SJCRH30 (cell line): ENCODE measurements at regions not wholly inside any gene's neighbourhood (a gene's known extent, or its start where the extent isn't known, plus 50 kb on each side); places are given as distances from the start of the nearest gene placed in this dataset.
"Not testable (repeated sequence)": the region's sequence is repeated elsewhere in the genome, so short reads cannot be mapped to it uniquely, and the experiment has no call there.

Source experiments
- DNase-seq, 2 experiments: peaks; one replicate each; pipeline ENCODE4 v3.0.0-alpha.2; 2015 to 2020
- H3K27ac ChIP-seq: fragments of 250-450 bp; sonication (Bioruptor Pico); 2 replicates; pipeline ENCODE4 v1.5.1; 2020; ENCODE audit warnings: mild to moderate bottlenecking, moderate library complexity
- H3K27me3 ChIP-seq: fragments of 250-450 bp; sonication (Bioruptor Pico); 2 replicates; pipeline ENCODE4 v1.5.1; 2020; ENCODE audit warnings: mild to moderate bottlenecking, moderate library complexity
- H3K36me3 ChIP-seq: fragments of 250-450 bp; sonication (Bioruptor Pico); 2 replicates; pipeline ENCODE4 v1.5.1; 2020; ENCODE audit warnings: mild to moderate bottlenecking, moderate library complexity
- H3K4me1 ChIP-seq: fragments of 250-450 bp; sonication (Bioruptor Pico); 2 replicates; pipeline ENCODE4 v1.5.1; 2020; ENCODE audit warnings: mild to moderate bottlenecking, moderate library complexity
- H3K4me3 ChIP-seq: fragments of 250-450 bp; sonication (Bioruptor Pico); 2 replicates; pipeline ENCODE4 v1.5.1; 2020; ENCODE audit warnings: mild to moderate bottlenecking, moderate library complexity
- H3K9me3 ChIP-seq: fragments of 250-450 bp; sonication (Bioruptor Pico); replicated peaks from 2 replicates; pipeline ENCODE4 v1.5.1; 2020; ENCODE audit warnings: mild to moderate bottlenecking, moderate library complexity

DNA sequence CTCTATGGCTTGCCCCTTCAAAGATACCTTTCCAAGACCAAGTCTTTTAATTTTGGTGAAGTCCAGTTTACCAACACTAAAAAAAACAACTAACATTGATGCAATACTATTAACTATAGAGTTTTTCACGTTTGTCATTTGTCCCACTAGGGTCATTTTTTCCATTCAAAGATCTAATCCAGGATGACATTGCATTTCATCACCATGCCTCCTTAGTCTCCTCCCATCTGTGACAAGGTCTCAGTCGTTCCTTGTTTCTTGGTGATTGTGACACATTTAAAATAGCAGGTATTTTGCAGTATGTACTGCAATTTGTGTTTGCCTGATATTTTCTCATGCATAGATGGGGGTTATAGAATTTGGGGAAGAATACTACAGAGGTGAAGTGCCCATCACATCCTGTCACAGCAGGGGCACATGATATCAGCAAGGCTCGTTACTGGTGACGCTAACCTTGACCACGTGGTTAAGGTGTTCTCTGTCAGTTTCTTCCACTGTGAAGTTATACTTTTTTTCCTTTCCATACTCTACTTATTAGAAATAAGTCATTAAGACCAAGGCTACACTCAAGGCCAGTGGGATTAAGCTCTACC, 799.2 kb upstream of the RAB6C start:
- no peaks in the 10 kb centered on the region for H3K27me3 ChIP-seq
- H3K4me3 ChIP-seq = no peak overlapping the region
- no peak overlapping the region for H3K27ac ChIP-seq
- no peaks in the 10 kb centered on the region for H3K4me1 ChIP-seq
- H3K36me3 ChIP-seq = no peaks in the 10 kb centered on the region
- no peaks in the 10 kb centered on the region for H3K9me3 ChIP-seq
- DNase-seq = no peak

DNA sequence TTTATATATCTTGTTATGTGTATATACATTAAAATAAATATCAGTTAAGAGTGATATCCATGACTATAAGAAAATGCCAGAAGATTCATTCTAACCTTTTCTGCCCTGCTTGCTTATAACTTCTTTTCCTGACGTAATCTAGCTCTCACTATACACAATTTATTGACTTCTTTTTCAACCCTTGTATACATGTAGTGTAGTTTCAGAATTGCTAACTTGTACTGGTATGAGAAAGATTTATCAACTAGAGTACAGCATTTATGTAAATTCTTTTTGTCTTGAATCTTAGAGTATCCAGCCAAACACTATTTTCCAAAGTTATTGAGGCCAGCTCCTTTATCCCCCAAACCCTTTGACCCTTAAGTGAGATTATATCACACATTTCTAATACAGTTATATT, 798.0 kb upstream of the RAB6C start:
- no peaks in the 10 kb centered on the region for H3K4me1 ChIP-seq
- H3K4me3 ChIP-seq = no peak overlapping the region
- H3K36me3 ChIP-seq = no peaks in the 10 kb centered on the region
- no peak overlapping the region for H3K27ac ChIP-seq
- no peaks in the 10 kb centered on the region for H3K27me3 ChIP-seq
- no peaks in the 10 kb centered on the region for H3K9me3 ChIP-seq
- DNase-seq = no peak

GRCh38 chr2:129181963-129182362, 797.5 kb upstream of the RAB6C start:
- H3K27me3 ChIP-seq = no peaks in the 10 kb centered on the region
- no peak for DNase-seq

DNA sequence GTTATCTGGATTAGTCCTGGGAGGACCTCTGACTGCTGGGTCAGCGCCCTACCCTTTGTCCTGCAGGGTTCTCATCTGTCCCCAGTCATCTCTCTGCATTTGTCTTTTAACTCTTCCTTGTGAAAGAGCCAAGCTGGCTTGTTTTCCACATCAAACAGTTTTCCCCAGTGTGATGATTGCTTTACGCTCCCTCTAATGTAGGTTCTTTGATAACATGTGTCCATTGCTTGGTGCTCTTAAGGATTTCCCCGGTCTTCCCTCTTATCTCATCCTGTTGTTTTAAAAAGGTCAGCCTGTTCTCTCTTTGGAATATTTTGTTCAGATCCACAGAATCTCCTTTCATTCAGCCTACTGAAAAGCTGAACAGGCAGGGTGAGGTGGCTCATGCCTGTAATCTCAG, 792.1 kb upstream of the RAB6C start:
- H3K27me3 ChIP-seq = 0 out of 2 replicates have a peak, but pooled peaks cover 4% of the 10 kb centered on the region
- H3K27ac ChIP-seq = no peak overlapping the region
- no peak for DNase-seq
- no peaks in the 10 kb centered on the region for H3K36me3 ChIP-seq
- no peak overlapping the region for H3K4me3 ChIP-seq
- no peaks in the 10 kb centered on the region for H3K4me1 ChIP-seq
- no peaks in the 10 kb centered on the region for H3K9me3 ChIP-seq

More at GRCh38 chr2:129181963-129182362, 797.5 kb upstream of the RAB6C start:
- Histone ChIP-seq H3K36me3 (no peaks in the 10 kb centered on the region), H3K9me3 (no peaks in the 10 kb centered on the region), H3K4me1 (no peaks in the 10 kb centered on the region), H3K27ac (no peak overlapping the region), H3K4me3 (no peak overlapping the region)

DNA sequence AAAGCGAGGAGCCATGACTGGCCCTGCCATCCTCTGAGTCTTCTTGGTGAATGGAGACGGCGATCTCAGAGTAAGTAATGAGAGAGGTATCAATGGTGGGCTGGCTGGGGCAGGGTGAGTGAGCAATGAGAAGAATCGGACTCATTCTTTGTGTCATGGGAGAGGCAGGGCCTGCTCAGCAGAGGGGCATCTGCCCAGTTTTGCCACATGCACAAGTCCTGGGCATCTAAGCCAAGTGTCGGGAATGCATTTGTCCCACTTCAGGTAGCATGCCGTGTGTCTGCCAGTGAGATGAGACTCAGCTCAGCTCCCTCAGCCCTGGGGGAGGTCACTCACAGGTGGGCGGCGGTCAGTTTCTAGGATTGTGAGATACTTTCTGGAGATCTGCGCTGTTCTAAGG, 791.0 kb upstream of the RAB6C start:
- Histone ChIP-seq H3K4me1 (no peaks in the 10 kb centered on the region), H3K27ac (no peak overlapping the region), H3K4me3 (no peak overlapping the region), H3K9me3 (no peaks in the 10 kb centered on the region), H3K36me3 (no peaks in the 10 kb centered on the region), H3K27me3 (0 out of 2 replicates have a peak, but pooled peaks cover 4% of the 10 kb centered on the region)
- no peak for DNase-seq

DNA sequence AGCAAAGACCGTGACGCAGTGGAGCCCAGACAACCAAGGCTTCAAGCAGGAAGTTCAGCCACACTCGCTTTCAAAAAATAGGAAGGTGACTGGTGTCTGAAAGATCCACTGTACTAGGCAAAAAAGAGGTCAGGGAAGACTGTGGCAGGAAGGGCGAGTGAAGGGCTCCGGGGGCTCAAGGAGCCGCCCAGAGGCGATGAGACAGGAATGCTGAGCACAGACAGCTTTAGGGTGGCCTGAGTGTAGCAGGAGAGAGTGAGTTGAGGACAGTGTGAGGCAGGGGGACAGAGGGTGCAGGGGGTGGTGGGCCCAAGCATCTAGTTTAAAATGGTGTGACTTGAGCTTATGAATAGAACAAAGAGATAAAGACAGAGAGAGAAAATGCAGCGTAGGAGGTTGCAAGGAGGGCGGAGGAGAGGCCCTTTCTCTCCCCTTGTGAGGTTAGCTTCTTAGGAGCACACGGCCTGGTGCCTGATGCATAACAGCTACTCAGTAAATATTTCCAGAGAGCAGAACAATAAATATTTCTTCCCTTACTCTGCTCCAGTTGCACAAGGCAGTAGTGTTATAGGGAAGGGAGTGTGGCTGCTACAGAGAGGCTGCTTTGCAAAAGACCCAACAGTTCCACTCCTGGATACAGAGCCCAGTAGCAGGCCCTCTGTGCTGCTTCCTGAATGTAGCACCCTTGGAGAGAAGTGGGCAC, 789.7 kb upstream of the RAB6C start:
- DNase-seq = no peak
- no peak overlapping the region for H3K27ac ChIP-seq
- H3K36me3 ChIP-seq = no peaks in the 10 kb centered on the region
- H3K27me3 ChIP-seq = 0 out of 2 replicates have a peak, but pooled peaks cover 4% of the 10 kb centered on the region
- H3K9me3 ChIP-seq = no peaks in the 10 kb centered on the region
- no peaks in the 10 kb centered on the region for H3K4me1 ChIP-seq
- no peak overlapping the region for H3K4me3 ChIP-seq

GRCh38 chr2:129190494-129190893, 789.0 kb upstream of the RAB6C start:
- no peaks in the 10 kb centered on the region for H3K9me3 ChIP-seq

GRCh38 chr2:129191530-129191929, 787.9 kb upstream of the RAB6C start:
- H3K4me3 ChIP-seq = no peak overlapping the region
- no peak for DNase-seq
- H3K36me3 ChIP-seq = no peaks in the 10 kb centered on the region
- no peak overlapping the region for H3K27ac ChIP-seq
- no peaks in the 10 kb centered on the region for H3K4me1 ChIP-seq
- H3K27me3 ChIP-seq = 0 out of 2 replicates have a peak, but pooled peaks cover 4% of the 10 kb centered on the region
- no peaks in the 10 kb centered on the region for H3K9me3 ChIP-seq

More at GRCh38 chr2:129190494-129190893, 789.0 kb upstream of the RAB6C start:
- H3K4me3 ChIP-seq = no peak overlapping the region
- no peak for DNase-seq
- H3K27me3 ChIP-seq = 0 out of 2 replicates have a peak, but pooled peaks cover 4% of the 10 kb centered on the region
- no peaks in the 10 kb centered on the region for H3K4me1 ChIP-seq
- no peaks in the 10 kb centered on the region for H3K36me3 ChIP-seq
- no peak overlapping the region for H3K27ac ChIP-seq

- no peaks in the 10 kb centered on the region for H3K36me3 ChIP-seq
- H3K27ac ChIP-seq = no peak overlapping the region
- no peaks in the 10 kb centered on the region for H3K4me1 ChIP-seq
- 0 out of 2 replicates have a peak, but pooled peaks cover 4% of the 10 kb centered on the region for H3K27me3 ChIP-seq
- no peaks in the 10 kb centered on the region for H3K9me3 ChIP-seq
- DNase-seq = peak in 1 of 2 experiments; percentile 5
- H3K4me3 ChIP-seq = no peak overlapping the region
These were observed 787.3 kb upstream of the RAB6C start for GRCh38 chr2:129192117-129192516.

GRCh38 chr2:129192841-129193253, 786.6 kb upstream of the RAB6C start:
- Histone ChIP-seq H3K4me3 (no peak overlapping the region), H3K27ac (no peak overlapping the region), H3K36me3 (no peaks in the 10 kb centered on the region), H3K4me1 (no peaks in the 10 kb centered on the region), H3K9me3 (no peaks in the 10 kb centered on the region), H3K27me3 (no peaks in the 10 kb centered on the region)
- no peak for DNase-seq

- H3K36me3 ChIP-seq = no peaks in the 10 kb centered on the region
- no peak overlapping the region for H3K27ac ChIP-seq
- no peaks in the 10 kb centered on the region for H3K4me1 ChIP-seq
- H3K27me3 ChIP-seq = no peaks in the 10 kb centered on the region
- DNase-seq = no peak
- no peak overlapping the region for H3K4me3 ChIP-seq
- H3K9me3 ChIP-seq = no peaks in the 10 kb centered on the region
These were observed 785.5 kb upstream of the RAB6C start for GRCh38 chr2:129193961-129194360.

GRCh38 chr2:129199501-129199900, 780.0 kb upstream of the RAB6C start:
- Histone ChIP-seq H3K4me1 (no peaks in the 10 kb centered on the region), H3K9me3 (no peaks in the 10 kb centered on the region), H3K27me3 (no peaks in the 10 kb centered on the region), H3K27ac (no peak overlapping the region), H3K36me3 (no peaks in the 10 kb centered on the region), H3K4me3 (no peak overlapping the region)
- DNase-seq = no peak

DNA sequence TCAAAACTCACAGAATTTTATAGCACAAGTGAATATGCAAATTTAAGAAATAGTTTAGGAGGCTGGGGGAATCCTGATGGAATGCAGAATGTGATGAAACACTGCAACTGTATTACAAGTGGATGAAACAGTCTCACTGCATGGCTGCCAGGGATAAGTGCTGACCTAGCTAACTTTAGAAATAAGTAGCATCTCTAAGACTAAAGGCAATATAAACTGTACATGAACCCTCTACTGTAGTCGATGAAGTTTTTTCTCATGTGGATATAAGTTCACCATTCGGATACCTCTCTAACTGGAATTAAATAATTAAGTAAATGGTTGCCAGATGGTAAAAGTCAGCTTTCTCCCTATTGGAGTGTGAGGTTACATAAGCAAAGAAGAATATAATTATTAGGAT, 777.8 kb upstream of the RAB6C start:
- H3K4me1 ChIP-seq = no peaks in the 10 kb centered on the region
- no peaks in the 10 kb centered on the region for H3K27me3 ChIP-seq
- no peak for DNase-seq
- H3K9me3 ChIP-seq = no peaks in the 10 kb centered on the region
- H3K36me3 ChIP-seq = no peaks in the 10 kb centered on the region
- H3K4me3 ChIP-seq = no peak overlapping the region
- no peak overlapping the region for H3K27ac ChIP-seq

DNA sequence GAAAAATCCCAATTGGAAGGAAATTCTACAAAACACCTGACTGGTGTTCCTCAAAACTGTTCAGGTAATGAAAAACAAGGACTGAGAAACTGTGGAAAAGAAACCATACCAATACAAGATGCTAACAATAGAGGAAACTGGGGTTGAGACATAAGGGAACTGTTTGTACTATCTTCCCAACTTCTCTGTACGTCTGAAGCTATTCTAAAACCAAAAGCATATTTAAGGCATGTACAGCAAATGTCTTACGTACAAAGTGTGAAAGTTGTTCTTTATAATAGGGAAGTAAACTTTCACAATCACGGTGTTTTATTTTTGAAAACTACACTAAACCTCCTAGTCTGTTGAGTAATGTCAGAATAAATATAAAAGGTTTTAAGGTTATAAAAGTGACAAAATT, 776.1 kb upstream of the RAB6C start:
- no peaks in the 10 kb centered on the region for H3K36me3 ChIP-seq
- no peak for DNase-seq
- H3K9me3 ChIP-seq = no peaks in the 10 kb centered on the region
- H3K27ac ChIP-seq = no peak overlapping the region
- H3K4me1 ChIP-seq = no peaks in the 10 kb centered on the region
- no peak overlapping the region for H3K4me3 ChIP-seq
- no peaks in the 10 kb centered on the region for H3K27me3 ChIP-seq

DNA sequence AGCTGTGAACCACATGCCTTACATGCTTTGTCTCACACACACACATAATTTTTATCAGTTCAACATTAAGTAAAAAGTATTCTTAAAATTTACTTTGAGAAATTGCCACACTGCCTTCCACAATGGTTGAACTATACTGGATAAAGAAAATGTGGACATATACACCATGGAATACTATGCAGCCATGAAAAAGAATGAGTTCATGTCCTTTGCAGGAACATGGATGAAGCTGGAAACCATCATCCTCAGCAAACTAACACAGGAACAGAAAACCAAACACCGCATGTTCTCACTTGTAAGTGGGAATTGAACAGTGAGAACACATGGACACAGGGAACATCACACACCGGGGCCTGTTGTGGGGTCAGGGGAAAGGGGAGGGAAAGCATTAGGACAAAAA, 774.9 kb upstream of the RAB6C start:
- H3K36me3 ChIP-seq, H3K27ac ChIP-seq, H3K4me1 ChIP-seq, H3K27me3 ChIP-seq, H3K4me3 ChIP-seq, DNase-seq, H3K9me3 ChIP-seq: not testable (repeated sequence)

DNA sequence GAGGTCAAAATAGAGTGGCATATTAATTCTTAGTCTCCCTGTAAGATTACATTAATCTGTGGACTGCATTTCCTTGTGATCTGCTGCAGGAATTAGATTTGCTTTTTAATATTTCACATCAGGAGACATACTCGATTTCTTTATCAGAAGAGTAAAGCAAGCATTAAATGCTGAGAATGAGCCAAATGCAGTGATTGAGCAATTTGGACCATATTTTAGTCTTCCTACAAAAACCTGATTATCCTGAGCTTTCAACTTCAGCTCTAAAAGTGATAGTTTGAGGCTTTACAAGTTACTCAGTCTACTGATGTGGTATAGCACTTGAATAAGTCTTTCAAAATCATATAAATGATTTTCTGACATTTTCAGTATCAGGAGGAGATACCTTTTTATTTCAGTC, 774.3 kb upstream of the RAB6C start:
- no peak overlapping the region for H3K4me3 ChIP-seq
- H3K27me3 ChIP-seq = no peaks in the 10 kb centered on the region
- H3K36me3 ChIP-seq = no peaks in the 10 kb centered on the region
- no peaks in the 10 kb centered on the region for H3K4me1 ChIP-seq
- no peaks in the 10 kb centered on the region for H3K9me3 ChIP-seq
- no peak overlapping the region for H3K27ac ChIP-seq
- no peak for DNase-seq
